ENCODE measurements at regions not wholly inside any gene's neighbourhood (a gene's known extent, or its start where the extent isn't known, plus 50 kb on each side); places are given as distances from the start of the nearest gene placed in this dataset.

- Histone ChIP-seq H3K27ac (no peak overlapping the region), H3K9me3 (no peaks in the 10 kb centered on the region), H3K4me3 (no peak overlapping the region), H3K4me2 (no peak overlapping the region), H3K4me1 (no peaks in the 10 kb centered on the region)
- FAIRE-seq (no peak), DNase-seq (ENCODE audit: low read depth in 1 of 2, low spot score in 1 of 2) (no peak), ATAC-seq (no peak)
- TF ChIP-seq RNF2 (IDR thresholded peaks at IDR 0.05; ENCODE audit: borderline replicate concordance, low read depth): no peak
- TF ChIP-seq POLR2A (IDR thresholded peaks at IDR 0.05; ENCODE audit: low read length): no peak
- no peak for TF ChIP-seq CHD4 (IDR thresholded peaks at IDR 0.05; ENCODE audit: borderline replicate concordance)
- TF ChIP-seq GATA3 (IDR thresholded peaks at IDR 0.05; ENCODE audit: borderline replicate concordance): no peak
- no peak for TF ChIP-seq JUN (IDR thresholded peaks at IDR 0.05)
- TF ChIP-seq CEBPB (IDR thresholded peaks at IDR 0.05): no peak
- TF ChIP-seq MAX (IDR thresholded peaks at IDR 0.05): no peak
- TF ChIP-seq RAD21 (conservative IDR thresholded peaks at IDR 0.05 in 1 of 2, IDR thresholded peaks at IDR 0.05 in 1 of 2): no peak
- no peak for TF ChIP-seq KDM5A (IDR thresholded peaks at IDR 0.05)
- TF ChIP-seq NFE2L2 (conservative IDR thresholded peaks at IDR 0.05; ENCODE audit: low read length): no peak
- TF ChIP-seq BHLHE40 (IDR thresholded peaks at IDR 0.05; ENCODE audit: low read depth, low read length): no peak
- TF ChIP-seq CBX2 (IDR thresholded peaks at IDR 0.05; ENCODE audit: borderline replicate concordance, low read depth): no peak
- no peak for TF ChIP-seq HOXB13 (CRISPR knock-in tag; IDR thresholded peaks at IDR 0.05; ENCODE audit: low read depth)
- no peak for TF ChIP-seq EHF (CRISPR knock-in tag; IDR thresholded peaks at IDR 0.05)
- no peak for TF ChIP-seq PBX3 (IDR thresholded peaks at IDR 0.05)
- TF ChIP-seq EP300 (IDR thresholded peaks at IDR 0.05): no peak
- no peak for TF ChIP-seq FOSL2 (IDR thresholded peaks at IDR 0.05)
- TF ChIP-seq FOSL2 (CRISPR knock-in tag; IDR thresholded peaks at IDR 0.05): no peak
- TF ChIP-seq CBX8 (IDR thresholded peaks at IDR 0.05): no peak
- TF ChIP-seq BCL3 (IDR thresholded peaks at IDR 0.05): no peak
- ChIA-PET POLR2A (no interaction called here), CTCF (no interaction called here)
Measured at GRCh38 chr2:173841110-173841509, 124.1 kb downstream of the SP3 start.

GRCh38 chr2:173843526-173843925 lies 121.6 kb downstream of the SP3 start:
- ATAC-seq (no peak), FAIRE-seq (no peak), DNase-seq (ENCODE audit: low read depth in 1 of 2, low spot score in 1 of 2) (no peak)
- no peak for TF ChIP-seq RNF2 (IDR thresholded peaks at IDR 0.05; ENCODE audit: borderline replicate concordance, low read depth)
- no peak for TF ChIP-seq HMGXB4 (CRISPR knock-in tag; IDR thresholded peaks at IDR 0.05; ENCODE audit: borderline replicate concordance)
- no peak for TF ChIP-seq HEYL (CRISPR knock-in tag; IDR thresholded peaks at IDR 0.05)
- TF ChIP-seq POLR2A (IDR thresholded peaks at IDR 0.05; ENCODE audit: low read length): no peak
- Histone ChIP-seq H3K27ac (no peak overlapping the region), H3K4me2 (no peak overlapping the region), H3K4me3 (no peak overlapping the region), H3K9me3 (no peaks in the 10 kb centered on the region), H3K4me1 (no peaks in the 10 kb centered on the region)
- POLR2A ChIA-PET: no interaction called here
- WGBS (ENCODE audit: missing lambda C conversion rate): 48% methylated on average over 6 of the region's 6 CpGs
- CTCF ChIA-PET: interaction anchor here (0.6 kb wide), 1 partner anchor 81 kb away, joined by 3 read pairs; no protein-coding TSS in a partner anchor

GRCh38 chr2:173851141-173851641 lies 114.0 kb downstream of the SP3 start:
- CTCF ChIA-PET: no interaction called here
- TF ChIP-seq GATA3 (IDR thresholded peaks at IDR 0.05; ENCODE audit: borderline replicate concordance) (peak; percentile 24; the same call in 1 of the 2 replicates), RARB (CRISPR knock-in tag; IDR thresholded peaks at IDR 0.05) (no peak), MAFK (IDR thresholded peaks at IDR 0.05; ENCODE audit: partially characterized antibody) (no peak)
- Histone ChIP-seq H3K9me3 (no peaks in the 10 kb centered on the region), H3K27ac (no peak overlapping the region), H3K4me1 (peaks cover 9% of the 10 kb centered on the region; the same call in 1 of the 3 replicates), H3K4me2 (no peak overlapping the region), H3K4me3 (no peak overlapping the region)
- FAIRE-seq (no peak), ATAC-seq (0 out of 6 replicates have a peak, but pooled peaks of 1 of the 2 experiments have one; percentile 24), DNase-seq (ENCODE audit: low read depth in 1 of 2, low spot score in 1 of 2) (no peak)
- 63% methylated on average over 9 of the region's 9 CpGs for WGBS (ENCODE audit: missing lambda C conversion rate)
- POLR2A ChIA-PET: no interaction called here

Measured in A549 (cell line).